ENCODE measurements at regions not wholly inside any gene's neighbourhood (a gene's known extent, or its start where the extent isn't known, plus 50 kb on each side); places are given as distances from the start of the nearest gene placed in this dataset.

DNA sequence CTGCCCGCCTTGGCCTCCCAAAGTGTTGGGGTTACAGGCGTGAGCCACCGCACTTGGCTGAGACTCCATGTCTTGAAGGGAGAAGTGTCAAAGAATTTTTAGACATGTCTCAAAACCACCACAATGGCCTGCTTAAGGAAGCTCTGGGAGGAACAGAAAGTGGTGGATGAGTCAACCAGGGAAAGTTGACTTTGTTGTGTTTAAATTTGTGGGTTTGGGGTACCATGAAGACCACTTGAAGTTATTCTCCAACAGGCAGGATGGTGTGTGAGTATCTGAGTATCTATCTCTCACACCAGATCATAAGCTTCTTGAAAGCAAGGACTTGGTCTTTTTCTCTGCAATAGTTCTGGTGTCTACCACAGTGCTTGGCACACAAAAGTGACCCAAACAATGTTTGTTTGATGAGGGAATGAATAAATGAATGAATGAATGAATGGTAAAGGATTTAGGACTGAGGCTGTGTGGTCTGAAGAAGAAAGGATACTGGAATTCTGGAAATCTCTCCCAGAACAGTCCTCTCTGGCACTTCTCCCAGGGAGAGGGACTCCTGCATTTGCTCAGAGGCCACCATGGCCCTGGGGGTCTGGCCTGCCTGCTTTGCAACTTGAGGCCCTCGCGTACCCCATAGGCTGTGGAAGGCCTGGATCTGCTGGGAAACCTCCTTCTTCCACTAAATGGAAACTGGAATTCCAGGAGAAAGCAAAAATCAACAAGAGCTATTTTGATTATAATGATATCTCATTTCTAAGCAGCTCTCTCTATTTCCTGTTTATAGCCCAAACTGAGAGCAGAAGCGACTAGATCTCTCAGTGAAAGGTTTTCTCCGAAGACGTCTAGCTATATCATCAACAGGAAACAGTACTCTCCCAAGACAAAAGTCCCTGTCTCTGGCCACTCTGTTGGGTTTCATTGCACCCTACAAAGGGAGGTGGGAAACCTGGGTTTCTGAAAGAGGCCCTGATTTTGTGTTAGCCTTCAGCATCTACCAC is 187.9 kb downstream of the PALM2AKAP2 start:
- no peak for ATAC-seq
- TF ChIP-seq ISL1 (CRISPR knock-in tag; IDR thresholded peaks at IDR 0.05) (no peak), GLIS3 (CRISPR knock-in tag; IDR thresholded peaks at IDR 0.05) (no peak), ZNF565 (CRISPR knock-in tag; conservative IDR thresholded peaks at IDR 0.05; ENCODE audit: low read depth) (no peak)
- TF ChIP-seq, protein P1, sequence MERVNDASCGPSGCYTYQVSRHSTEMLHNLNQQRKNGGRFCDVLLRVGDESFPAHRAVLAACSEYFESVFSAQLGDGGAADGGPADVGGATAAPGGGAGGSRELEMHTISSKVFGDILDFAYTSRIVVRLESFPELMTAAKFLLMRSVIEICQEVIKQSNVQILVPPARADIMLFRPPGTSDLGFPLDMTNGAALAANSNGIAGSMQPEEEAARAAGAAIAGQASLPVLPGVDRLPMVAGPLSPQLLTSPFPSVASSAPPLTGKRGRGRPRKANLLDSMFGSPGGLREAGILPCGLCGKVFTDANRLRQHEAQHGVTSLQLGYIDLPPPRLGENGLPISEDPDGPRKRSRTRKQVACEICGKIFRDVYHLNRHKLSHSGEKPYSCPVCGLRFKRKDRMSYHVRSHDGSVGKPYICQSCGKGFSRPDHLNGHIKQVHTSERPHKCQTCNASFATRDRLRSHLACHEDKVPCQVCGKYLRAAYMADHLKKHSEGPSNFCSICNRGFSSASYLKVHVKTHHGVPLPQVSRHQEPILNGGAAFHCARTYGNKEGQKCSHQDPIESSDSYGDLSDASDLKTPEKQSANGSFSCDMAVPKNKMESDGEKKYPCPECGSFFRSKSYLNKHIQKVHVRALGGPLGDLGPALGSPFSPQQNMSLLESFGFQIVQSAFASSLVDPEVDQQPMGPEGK (CRISPR knock-in tag; IDR thresholded peaks at IDR 0.05; ENCODE audit: borderline replicate concordance) = no peak

DNA sequence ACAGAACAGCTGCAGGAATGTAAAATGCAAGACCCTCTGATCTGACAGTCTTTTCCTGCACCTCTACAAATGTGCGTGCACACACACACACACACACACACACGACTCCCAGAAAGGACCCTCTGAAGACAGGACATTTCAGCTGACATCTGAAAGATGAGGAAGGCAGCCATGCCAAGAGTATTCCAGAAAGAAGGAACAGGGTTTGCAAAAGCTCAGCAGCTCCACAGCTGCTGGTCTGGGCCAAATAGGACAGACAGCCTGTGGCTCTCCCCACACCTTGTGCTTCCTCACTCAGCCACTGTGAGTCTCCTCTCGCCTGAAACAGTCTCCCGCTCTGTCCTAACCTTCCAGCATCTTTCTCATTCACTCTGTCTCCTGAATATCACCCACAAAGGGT is 189.0 kb downstream of the PALM2AKAP2 start:
- ATAC-seq = peak; percentile 94
- TF ChIP-seq TCF4 (CRISPR knock-in tag; IDR thresholded peaks at IDR 0.05; ENCODE audit: borderline replicate concordance) (no peak), CSDC2 (CRISPR knock-in tag; IDR thresholded peaks at IDR 0.05) (no peak), SNAI2 (CRISPR knock-in tag; IDR thresholded peaks at IDR 0.05) (no peak), RARB (CRISPR knock-in tag; IDR thresholded peaks at IDR 0.05) (no peak), TOX (CRISPR knock-in tag; IDR thresholded peaks at IDR 0.05; ENCODE audit: borderline replicate concordance) (no peak), ZC3H10 (CRISPR knock-in tag; IDR thresholded peaks at IDR 0.05) (no peak), ZNF8 (CRISPR knock-in tag; IDR thresholded peaks at IDR 0.05) (no peak), ZFP30 (CRISPR knock-in tag; IDR thresholded peaks at IDR 0.05) (no peak), ZNF565 (CRISPR knock-in tag; conservative IDR thresholded peaks at IDR 0.05; ENCODE audit: low read depth) (no peak), OSR1 (CRISPR knock-in tag; IDR thresholded peaks at IDR 0.05) (no peak), BACH2 (CRISPR knock-in tag; IDR thresholded peaks at IDR 0.05; ENCODE audit: borderline replicate concordance) (no peak), PPARA (CRISPR knock-in tag; IDR thresholded peaks at IDR 0.05; ENCODE audit: borderline replicate concordance) (no peak), ZNF70 (CRISPR knock-in tag; IDR thresholded peaks at IDR 0.05) (no peak), GLIS3 (CRISPR knock-in tag; IDR thresholded peaks at IDR 0.05) (no peak), ARNTL (CRISPR knock-in tag; IDR thresholded peaks at IDR 0.05; ENCODE audit: borderline replicate concordance, low read depth) (no peak), ISL1 (CRISPR knock-in tag; IDR thresholded peaks at IDR 0.05) (no peak)
- TF ChIP-seq, protein P2, sequence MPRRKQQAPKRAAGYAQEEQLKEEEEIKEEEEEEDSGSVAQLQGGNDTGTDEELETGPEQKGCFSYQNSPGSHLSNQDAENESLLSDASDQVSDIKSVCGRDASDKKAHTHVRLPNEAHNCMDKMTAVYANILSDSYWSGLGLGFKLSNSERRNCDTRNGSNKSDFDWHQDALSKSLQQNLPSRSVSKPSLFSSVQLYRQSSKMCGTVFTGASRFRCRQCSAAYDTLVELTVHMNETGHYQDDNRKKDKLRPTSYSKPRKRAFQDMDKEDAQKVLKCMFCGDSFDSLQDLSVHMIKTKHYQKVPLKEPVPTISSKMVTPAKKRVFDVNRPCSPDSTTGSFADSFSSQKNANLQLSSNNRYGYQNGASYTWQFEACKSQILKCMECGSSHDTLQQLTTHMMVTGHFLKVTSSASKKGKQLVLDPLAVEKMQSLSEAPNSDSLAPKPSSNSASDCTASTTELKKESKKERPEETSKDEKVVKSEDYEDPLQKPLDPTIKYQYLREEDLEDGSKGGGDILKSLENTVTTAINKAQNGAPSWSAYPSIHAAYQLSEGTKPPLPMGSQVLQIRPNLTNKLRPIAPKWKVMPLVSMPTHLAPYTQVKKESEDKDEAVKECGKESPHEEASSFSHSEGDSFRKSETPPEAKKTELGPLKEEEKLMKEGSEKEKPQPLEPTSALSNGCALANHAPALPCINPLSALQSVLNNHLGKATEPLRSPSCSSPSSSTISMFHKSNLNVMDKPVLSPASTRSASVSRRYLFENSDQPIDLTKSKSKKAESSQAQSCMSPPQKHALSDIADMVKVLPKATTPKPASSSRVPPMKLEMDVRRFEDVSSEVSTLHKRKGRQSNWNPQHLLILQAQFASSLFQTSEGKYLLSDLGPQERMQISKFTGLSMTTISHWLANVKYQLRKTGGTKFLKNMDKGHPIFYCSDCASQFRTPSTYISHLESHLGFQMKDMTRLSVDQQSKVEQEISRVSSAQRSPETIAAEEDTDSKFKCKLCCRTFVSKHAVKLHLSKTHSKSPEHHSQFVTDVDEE (CRISPR knock-in tag; IDR thresholded peaks at IDR 0.05) = no peak
- TF ChIP-seq, protein P1 (CRISPR knock-in tag; IDR thresholded peaks at IDR 0.05; ENCODE audit: borderline replicate concordance) = no peak
- TF ChIP-seq, protein P3, sequence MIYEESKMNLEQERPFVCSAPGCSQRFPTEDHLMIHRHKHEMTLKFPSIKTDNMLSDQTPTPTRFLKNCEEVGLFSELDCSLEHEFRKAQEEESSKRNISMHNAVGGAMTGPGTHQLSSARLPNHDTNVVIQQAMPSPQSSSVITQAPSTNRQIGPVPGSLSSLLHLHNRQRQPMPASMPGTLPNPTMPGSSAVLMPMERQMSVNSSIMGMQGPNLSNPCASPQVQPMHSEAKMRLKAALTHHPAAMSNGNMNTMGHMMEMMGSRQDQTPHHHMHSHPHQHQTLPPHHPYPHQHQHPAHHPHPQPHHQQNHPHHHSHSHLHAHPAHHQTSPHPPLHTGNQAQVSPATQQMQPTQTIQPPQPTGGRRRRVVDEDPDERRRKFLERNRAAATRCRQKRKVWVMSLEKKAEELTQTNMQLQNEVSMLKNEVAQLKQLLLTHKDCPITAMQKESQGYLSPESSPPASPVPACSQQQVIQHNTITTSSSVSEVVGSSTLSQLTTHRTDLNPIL (CRISPR knock-in tag; IDR thresholded peaks at IDR 0.05; ENCODE audit: low read depth) = no peak
- TF ChIP-seq, protein P4, sequence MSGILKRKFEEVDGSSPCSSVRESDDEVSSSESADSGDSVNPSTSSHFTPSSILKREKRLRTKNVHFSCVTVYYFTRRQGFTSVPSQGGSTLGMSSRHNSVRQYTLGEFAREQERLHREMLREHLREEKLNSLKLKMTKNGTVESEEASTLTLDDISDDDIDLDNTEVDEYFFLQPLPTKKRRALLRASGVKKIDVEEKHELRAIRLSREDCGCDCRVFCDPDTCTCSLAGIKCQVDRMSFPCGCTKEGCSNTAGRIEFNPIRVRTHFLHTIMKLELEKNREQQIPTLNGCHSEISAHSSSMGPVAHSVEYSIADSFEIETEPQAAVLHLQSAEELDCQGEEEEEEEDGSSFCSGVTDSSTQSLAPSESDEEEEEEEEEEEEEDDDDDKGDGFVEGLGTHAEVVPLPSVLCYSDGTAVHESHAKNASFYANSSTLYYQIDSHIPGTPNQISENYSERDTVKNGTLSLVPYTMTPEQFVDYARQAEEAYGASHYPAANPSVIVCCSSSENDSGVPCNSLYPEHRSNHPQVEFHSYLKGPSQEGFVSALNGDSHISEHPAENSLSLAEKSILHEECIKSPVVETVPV (CRISPR knock-in tag; IDR thresholded peaks at IDR 0.05) = no peak
